AML-193 (cell line): ENCODE measurements at regions not wholly inside any gene's neighbourhood (a gene's known extent, or its start where the extent isn't known, plus 50 kb on each side); places are given as distances from the start of the nearest gene placed in this dataset.
"Not testable (repeated sequence)": the region's sequence is repeated elsewhere in the genome, so short reads cannot be mapped to it uniquely, and the experiment has no call there.

ENCODE experiments used
- DNase-seq, 2 experiments: peaks; one replicate each; lab custom pipeline; 2025; lab: John Stamatoyannopoulos, UW

- no peak for DNase-seq
These were observed 621.9 kb upstream of the CITED2 start for GRCh38 chr6:139996253-139996834.

- no peak for DNase-seq
These were observed 620.5 kb upstream of the CITED2 start for GRCh38 chr6:139994998-139995397.

- no peak for DNase-seq
These were observed 616.5 kb upstream of the CITED2 start for GRCh38 chr6:139990856-139991465.

- no peak for DNase-seq
These were observed 615.7 kb upstream of the CITED2 start for GRCh38 chr6:139990026-139990686.

GRCh38 chr6:139988685-139989084 lies 614.2 kb upstream of the CITED2 start:
- DNase-seq = no peak

- DNase-seq = no peak
These were observed 612.6 kb upstream of the CITED2 start for GRCh38 chr6:139987091-139987490.

- no peak for DNase-seq
These were observed 610.9 kb upstream of the CITED2 start for GRCh38 chr6:139985236-139985815.

GRCh38 chr6:139984317-139984716 lies 609.9 kb upstream of the CITED2 start:
- no peak for DNase-seq

GRCh38 chr6:139983555-139984276 lies 609.3 kb upstream of the CITED2 start:
- DNase-seq = no peak

- no peak for DNase-seq
These were observed 608.3 kb upstream of the CITED2 start for GRCh38 chr6:139982652-139983295.

GRCh38 chr6:139982195-139982594 lies 607.7 kb upstream of the CITED2 start:
- DNase-seq = no peak

GRCh38 chr6:139981768-139982181 lies 607.3 kb upstream of the CITED2 start:
- no peak for DNase-seq

- no peak for DNase-seq
These were observed 606.7 kb upstream of the CITED2 start for GRCh38 chr6:139981066-139981624.

- not testable (repeated sequence) for DNase-seq
These were observed 606.2 kb upstream of the CITED2 start for GRCh38 chr6:139980631-139981030.

GRCh38 chr6:139979021-139979725 lies 604.7 kb upstream of the CITED2 start:
- DNase-seq = no peak

GRCh38 chr6:139977887-139978332 lies 603.5 kb upstream of the CITED2 start:
- no peak for DNase-seq

GRCh38 chr6:139973669-139974344 lies 599.4 kb upstream of the CITED2 start:
- no peak for DNase-seq

- no peak for DNase-seq
These were observed 597.7 kb upstream of the CITED2 start for GRCh38 chr6:139972116-139972515.

GRCh38 chr6:139970591-139970991 lies 596.1 kb upstream of the CITED2 start:
- DNase-seq = no peak

GRCh38 chr6:139967497-139967896 lies 593.0 kb upstream of the CITED2 start:
- DNase-seq = no peak
